ENCODE measurements at regions not wholly inside any gene's neighbourhood (a gene's known extent, or its start where the extent isn't known, plus 50 kb on each side); places are given as distances from the start of the nearest gene placed in this dataset.

DNA sequence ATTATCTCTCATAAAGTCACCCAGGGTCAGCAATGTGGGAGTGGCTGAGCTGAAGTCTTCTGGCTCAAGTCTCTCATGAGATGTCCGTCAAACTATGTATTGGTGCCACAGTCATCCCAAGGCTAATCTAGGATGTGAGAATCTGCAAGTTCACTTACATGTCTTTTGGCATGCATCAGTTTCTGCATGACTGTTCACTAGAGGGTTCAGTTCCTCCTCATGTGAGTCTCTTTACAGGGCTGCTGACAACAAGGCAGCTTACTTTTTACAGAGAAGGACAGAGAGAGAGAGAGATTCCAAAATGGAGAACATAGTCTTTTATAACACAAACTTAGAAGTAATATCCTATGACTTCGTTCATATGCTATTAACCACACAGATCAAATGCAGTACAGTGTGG is 328.8 kb upstream of the SLITRK1 start:
- in situ Hi-C loops (cut with MboI), result no loop called here
- Histone ChIP-seq H3K27ac (ENCODE audit: control insufficient read depth, insufficient read depth) (no peak overlapping the region), H3K27me3 (replicated peaks in 1 of 2; ENCODE audit: control insufficient read depth in 2 of 2, insufficient read depth in 2 of 2, low read length in 1 of 2) (no peaks in the 10 kb centered on the region), H4K20me1 (ENCODE audit: control insufficient read depth, insufficient read depth) (no peaks in the 10 kb centered on the region), H3K9me3 (replicated peaks; ENCODE audit: control insufficient read depth, insufficient read depth, low read length) (no peaks in the 10 kb centered on the region), H2AFZ (ENCODE audit: control insufficient read depth, low read depth, low read length) (no peak overlapping the region), H3K79me2 (ENCODE audit: control insufficient read depth, insufficient read depth, low read length) (no peaks in the 10 kb centered on the region), H3K36me3 (ENCODE audit: control insufficient read depth in 2 of 2, insufficient read depth in 2 of 2, low read length in 1 of 2) (no peaks in the 10 kb centered on the region), H3K9ac (ENCODE audit: control insufficient read depth, insufficient read depth, low read length) (no peak overlapping the region), H3K4me1 (ENCODE audit: control insufficient read depth, insufficient read depth, low read length) (no peaks in the 10 kb centered on the region), H3K4me3 (no peak overlapping the region), H3K4me2 (ENCODE audit: control insufficient read depth, insufficient read depth) (no peak overlapping the region)
- DNase-seq (ENCODE audit: low read depth, low spot score), result no peak
- RAD21 ChIA-PET (ENCODE audit: unreplicated experiment), result no interaction called here
- BruUV-seq (replicated peaks), result no TSS peak
- intact Hi-C loops (cut with micrococcal nuclease; ENCODE audit: unreplicated experiment), result no loop called here
- no peak for FAIRE-seq
- ATAC-seq, result peak; percentile 52; the same call in 2 of the 3 replicates
- 0% methylated on average over 2 of the region's 2 CpGs for WGBS (ENCODE audit: insufficient coverage, insufficient replicate concordance, low lambda C conversion rate, missing lambda C conversion rate)
- CTCF ChIA-PET, result interaction anchor here (0.8 kb wide), 1 partner anchor 15 kb away, joined by 3 read pairs; no protein-coding TSS in a partner anchor
- SMC1A ChIA-PET (ENCODE audit: uncharacterized antibody, unreplicated experiment), result interaction anchor here (1.4 to 1.5 kb wide), 2 partner anchors 18 to 19 kb away, joined by 4 to 5 read pairs; no protein-coding TSS in a partner anchor
- TF ChIP-seq MYB (IDR thresholded peaks at IDR 0.05; ENCODE audit: borderline replicate concordance, low read depth, low read length), result no peak
- no peak for TF ChIP-seq CEBPB (IDR thresholded peaks at IDR 0.05; ENCODE audit: borderline replicate concordance in 1 of 2, low read depth in 2 of 2, low read length in 2 of 2)
- TF ChIP-seq, protein P1, sequence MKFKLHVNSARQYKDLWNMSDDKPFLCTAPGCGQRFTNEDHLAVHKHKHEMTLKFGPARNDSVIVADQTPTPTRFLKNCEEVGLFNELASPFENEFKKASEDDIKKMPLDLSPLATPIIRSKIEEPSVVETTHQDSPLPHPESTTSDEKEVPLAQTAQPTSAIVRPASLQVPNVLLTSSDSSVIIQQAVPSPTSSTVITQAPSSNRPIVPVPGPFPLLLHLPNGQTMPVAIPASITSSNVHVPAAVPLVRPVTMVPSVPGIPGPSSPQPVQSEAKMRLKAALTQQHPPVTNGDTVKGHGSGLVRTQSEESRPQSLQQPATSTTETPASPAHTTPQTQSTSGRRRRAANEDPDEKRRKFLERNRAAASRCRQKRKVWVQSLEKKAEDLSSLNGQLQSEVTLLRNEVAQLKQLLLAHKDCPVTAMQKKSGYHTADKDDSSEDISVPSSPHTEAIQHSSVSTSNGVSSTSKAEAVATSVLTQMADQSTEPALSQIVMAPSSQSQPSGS (IDR thresholded peaks at IDR 0.05; ENCODE audit: low read length), result no peak
- TF ChIP-seq IRF4 (IDR thresholded peaks at IDR 0.05; ENCODE audit: low read depth, low read length), result no peak
- TF ChIP-seq SKIL (IDR thresholded peaks at IDR 0.05; ENCODE audit: low read depth, poor library complexity, severe bottlenecking), result no peak
- POLR2A ChIA-PET, result no interaction called here
